OCI-LY1 (cell line): ENCODE measurements at regions not wholly inside any gene's neighbourhood (a gene's known extent, or its start where the extent isn't known, plus 50 kb on each side); places are given as distances from the start of the nearest gene placed in this dataset.

Source experiments
- H2AFZ ChIP-seq: fragments of 200-600 bp; sonication (generic), shearing (Covaris generic); 2 replicates; pipeline ENCODE4 v1.6.0; 2014; ENCODE audit warnings: antibody characterized with exemption, mild to moderate bottlenecking, low read length
- H3F3A ChIP-seq: fragments of 200-600 bp; sonication (generic), shearing (Covaris generic); 2 replicates; pipeline ENCODE4 v1.6.0; 2014; ENCODE audit warnings: mild to moderate bottlenecking, antibody characterized with exemption, low read length, moderate library complexity; ENCODE audit not compliant: insufficient read depth
- H3K27ac ChIP-seq: fragments of 200-600 bp; sonication (generic); 2 replicates; pipeline ENCODE4 v1.5.1; 2014; ENCODE audit warnings: low read length, mixed run types, mild to moderate bottlenecking, low read depth; ENCODE audit not compliant: poor library complexity, severe bottlenecking
- H3K27me3 ChIP-seq: fragments of 200-600 bp; sonication (generic); 2 replicates; pipeline ENCODE4 v1.6.0; 2014; ENCODE audit warnings: antibody characterized with exemption, mild to moderate bottlenecking, low read length, moderate library complexity; ENCODE audit not compliant: insufficient read depth
- H3K36me3 ChIP-seq: fragments of 200-600 bp; sonication (generic); 2 replicates; pipeline ENCODE4 v1.6.1; 2014; ENCODE audit warnings: mild to moderate bottlenecking, antibody characterized with exemption, low read length, moderate library complexity, mixed read lengths; ENCODE audit not compliant: insufficient read depth
- H3K4me1 ChIP-seq: fragments of 200-600 bp; sonication (generic); 2 replicates; pipeline ENCODE4 v1.5.1; 2014; ENCODE audit warnings: mild to moderate bottlenecking, low read length, moderate library complexity; ENCODE audit not compliant: insufficient read depth, severe bottlenecking
- H3K4me2 ChIP-seq: fragments of 200-600 bp; sonication (generic), shearing (Covaris generic); 2 replicates; pipeline ENCODE4 v1.6.1; 2014; ENCODE audit warnings: low read length
- H3K4me3 ChIP-seq: fragments of 200-600 bp; sonication (generic); 2 replicates; pipeline ENCODE4 v1.5.1; 2014; ENCODE audit warnings: low read length, low read depth, mild to moderate bottlenecking, mixed read lengths; ENCODE audit not compliant: poor library complexity, severe bottlenecking
- H3K79me2 ChIP-seq: fragments of 200-600 bp; shearing (Covaris generic); 2 replicates; pipeline ENCODE4 v1.6.1; 2016; ENCODE audit warnings: mixed run types, low read length, mixed read lengths; ENCODE audit not compliant: insufficient read depth
- H3K9ac ChIP-seq: fragments of 200-600 bp; sonication (generic), shearing (Covaris generic); 2 replicates; pipeline ENCODE4 v1.6.1; 2014; ENCODE audit warnings: mild to moderate bottlenecking, low read length, mixed read lengths
- H3K9me2 ChIP-seq: fragments of 200-600 bp; sonication (generic), shearing (Covaris generic); 2 replicates; pipeline ENCODE4 v1.6.1; 2014; ENCODE audit warnings: low read depth, mild to moderate bottlenecking, low read length, mixed read lengths
- H3K9me3 ChIP-seq: fragments of 200-600 bp; shearing (Covaris generic); 2 replicates; pipeline ENCODE4 v1.6.1; 2014; ENCODE audit warnings: low read length, mixed read lengths
- H4K20me1 ChIP-seq: fragments of 200-600 bp; sonication (generic), shearing (Covaris generic); 2 replicates; pipeline ENCODE4 v1.6.0; 2016; ENCODE audit warnings: mild to moderate bottlenecking, low read length; ENCODE audit not compliant: insufficient read depth
- CTCF ChIP-seq: fragments of 200-600 bp; sonication (generic), shearing (Covaris generic); IDR thresholded peaks from 2 replicates; pipeline ENCODE4 v1.5.1; 2017; ENCODE audit warnings: mild to moderate bottlenecking, antibody characterized with exemption, low read length, moderate library complexity, mixed read lengths
- EZH2 ChIP-seq: fragments of 200-600 bp; sonication (generic), shearing (Covaris generic); IDR thresholded peaks from 2 replicates; pipeline ENCODE4 v1.8.0; 2017; ENCODE audit warnings: borderline replicate concordance, mixed run types, mild to moderate bottlenecking, antibody characterized with exemption, low read length, moderate library complexity, mixed read lengths

- Histone ChIP-seq H3K36me3 (no peaks in the 10 kb centered on the region), H4K20me1 (no peaks in the 10 kb centered on the region), H3F3A (no peaks in the 10 kb centered on the region), H3K9ac (no peak overlapping the region), H3K27ac (no peak overlapping the region), H3K9me2 (no peaks in the 10 kb centered on the region), H3K79me2 (no peaks in the 10 kb centered on the region), H3K9me3 (no peaks in the 10 kb centered on the region), H3K27me3 (no peaks in the 10 kb centered on the region), H3K4me3 (no peak overlapping the region), H2AFZ (no peak overlapping the region), H3K4me1 (no peaks in the 10 kb centered on the region), H3K4me2 (no peak overlapping the region)
- TF ChIP-seq CTCF (no peak), EZH2 (no peak)
Observed at GRCh38 chr4:41385481-41385880, 128.8 kb downstream of the UCHL1 start.

- H3K9ac ChIP-seq = no peak overlapping the region
- H3K27ac ChIP-seq = no peak overlapping the region
- H3K4me1 ChIP-seq = no peaks in the 10 kb centered on the region
- H3K27me3 ChIP-seq = no peaks in the 10 kb centered on the region
- no peak overlapping the region for H2AFZ ChIP-seq
- H3K9me2 ChIP-seq = no peaks in the 10 kb centered on the region
- H4K20me1 ChIP-seq = no peaks in the 10 kb centered on the region
- no peak for TF ChIP-seq EZH2
- no peak for TF ChIP-seq CTCF
- no peak overlapping the region for H3K4me2 ChIP-seq
- H3K9me3 ChIP-seq = no peaks in the 10 kb centered on the region
- H3F3A ChIP-seq = no peaks in the 10 kb centered on the region
- H3K79me2 ChIP-seq = no peaks in the 10 kb centered on the region
- H3K36me3 ChIP-seq = no peaks in the 10 kb centered on the region
- H3K4me3 ChIP-seq = no peak overlapping the region
Observed at GRCh38 chr4:41388080-41388479, 131.4 kb downstream of the UCHL1 start.

GRCh38 chr4:41389356-41389755 lies 132.6 kb downstream of the UCHL1 start:
- Histone ChIP-seq H3K9me3 (no peaks in the 10 kb centered on the region), H3K36me3 (no peaks in the 10 kb centered on the region), H3K4me2 (no peak overlapping the region), H3K9me2 (no peaks in the 10 kb centered on the region), H3F3A (no peaks in the 10 kb centered on the region), H3K9ac (no peak overlapping the region), H3K4me3 (no peak overlapping the region), H3K4me1 (no peaks in the 10 kb centered on the region), H3K27ac (no peak overlapping the region), H3K79me2 (no peaks in the 10 kb centered on the region), H3K27me3 (no peaks in the 10 kb centered on the region), H2AFZ (no peak overlapping the region), H4K20me1 (no peaks in the 10 kb centered on the region)
- no peak for TF ChIP-seq CTCF
- no peak for TF ChIP-seq EZH2
